HG02623 (cell line): ENCODE measurements at regions not wholly inside any gene's neighbourhood (a gene's known extent, or its start where the extent isn't known, plus 50 kb on each side); places are given as distances from the start of the nearest gene placed in this dataset.

Source experiments
- ATAC-seq: cut with Tn5 transposase; IDR thresholded peaks from one replicate; pipeline ENCODE4 v1.9.1; 2021; ENCODE audit warnings: moderate library complexity; ENCODE audit not compliant: unreplicated experiment

DNA sequence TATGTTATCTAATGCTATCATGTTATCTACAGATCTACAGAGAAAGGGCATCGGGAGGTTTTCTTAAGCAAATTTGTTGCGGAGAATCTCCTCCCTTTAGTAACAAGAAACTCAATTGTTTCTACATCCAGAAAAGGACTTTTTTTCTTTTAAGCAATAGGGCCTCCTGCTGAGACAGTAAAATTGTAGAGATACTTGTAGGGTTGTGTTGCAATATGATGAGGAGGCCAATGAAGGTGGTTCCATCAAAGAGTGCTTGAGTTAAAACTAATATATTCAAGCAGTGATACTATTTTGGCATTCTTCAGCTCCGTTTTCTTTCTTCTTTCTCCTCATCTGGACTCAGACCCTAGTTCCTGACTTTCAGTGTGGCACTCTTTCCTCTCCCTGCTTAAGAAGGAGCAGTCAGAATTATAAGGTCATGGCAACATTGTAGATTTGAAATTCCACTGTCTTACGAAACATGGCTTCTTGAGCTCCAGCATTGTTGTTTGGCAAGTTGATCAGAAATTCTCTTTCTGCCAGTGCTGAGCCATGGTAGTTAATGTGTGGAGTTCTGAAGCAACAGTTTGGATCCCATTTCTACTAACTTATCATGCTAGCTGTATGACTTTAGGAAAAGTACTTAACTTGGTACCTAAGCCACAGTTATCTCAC is 202.0 kb upstream of the SLC14A2 start:
- no peak for ATAC-seq

DNA sequence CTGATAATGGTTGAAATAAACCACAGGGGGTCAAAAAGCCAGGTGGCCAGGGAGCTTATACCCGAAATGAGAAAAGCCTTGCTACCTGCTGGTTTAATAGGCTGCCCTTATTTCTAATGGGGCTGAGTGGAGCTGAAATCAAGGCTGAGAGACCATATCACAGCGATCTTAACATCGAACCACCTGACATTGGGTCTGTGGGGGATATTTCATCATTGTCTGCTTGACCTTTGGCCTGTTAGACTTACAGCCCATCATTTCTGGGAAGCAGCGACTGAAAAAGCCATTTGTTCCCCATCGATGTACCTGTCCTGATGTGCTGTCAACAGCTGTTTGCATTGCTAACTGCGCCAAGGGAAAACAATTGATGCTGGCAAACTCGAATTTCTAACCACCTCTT is 199.7 kb upstream of the SLC14A2 start:
- ATAC-seq, result no peak

DNA sequence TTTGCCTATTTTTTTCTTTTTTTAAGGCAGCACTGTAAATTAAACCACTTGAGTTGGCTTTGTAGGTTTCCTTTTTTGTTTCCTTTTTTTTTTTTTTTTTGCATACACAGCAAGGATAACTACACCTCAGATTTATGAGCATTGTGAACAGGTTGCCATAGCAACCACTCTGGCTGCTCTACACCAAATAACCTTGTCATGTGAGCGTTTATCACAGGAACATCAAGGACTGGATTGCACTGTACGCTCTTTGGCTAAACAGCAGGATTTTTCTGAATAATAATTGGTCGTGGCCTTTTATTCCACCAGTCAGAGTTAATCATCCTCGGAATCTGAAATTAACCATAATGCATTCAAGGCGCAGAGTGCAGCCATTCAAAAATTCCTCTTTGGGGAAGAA is 199.1 kb upstream of the SLC14A2 start:
- no peak for ATAC-seq

DNA sequence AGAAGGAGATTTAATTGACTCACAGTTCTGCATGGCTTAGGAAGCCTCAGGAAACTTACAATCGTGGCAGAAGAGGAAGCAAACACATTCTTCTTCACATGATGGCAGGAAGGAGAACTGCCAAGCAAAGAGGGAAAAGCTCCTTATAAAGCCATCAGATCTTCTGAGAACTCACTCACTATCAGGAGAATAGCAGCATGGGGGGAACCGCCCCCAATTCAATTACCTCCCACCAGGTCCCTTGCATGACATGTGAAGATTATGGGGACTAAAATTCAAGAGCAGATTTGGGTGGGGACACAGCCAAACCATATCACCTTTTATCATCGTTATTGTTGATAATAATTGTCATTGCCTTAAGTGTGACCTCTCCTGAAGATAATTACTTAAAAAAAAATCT is 197.9 kb upstream of the SLC14A2 start:
- no peak for ATAC-seq

DNA sequence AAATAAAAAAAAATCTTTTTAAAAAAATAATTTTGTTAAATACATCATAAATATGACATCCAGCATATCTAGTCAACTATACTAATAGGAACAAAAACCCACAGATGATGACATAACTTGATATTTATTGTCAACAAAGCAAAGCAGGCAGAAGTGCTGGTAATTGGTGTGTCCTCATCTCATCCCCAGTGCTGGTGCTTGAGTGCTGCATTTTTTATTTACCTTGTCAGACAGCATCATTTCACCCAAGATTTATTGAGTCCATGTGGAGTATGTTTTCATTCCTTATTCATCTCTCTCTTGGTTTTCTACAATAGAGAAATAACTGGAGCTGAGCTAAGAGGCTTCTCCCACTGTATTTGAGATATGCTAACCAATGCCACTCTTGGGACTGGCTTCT is 191.6 kb upstream of the SLC14A2 start:
- ATAC-seq, result no peak

DNA sequence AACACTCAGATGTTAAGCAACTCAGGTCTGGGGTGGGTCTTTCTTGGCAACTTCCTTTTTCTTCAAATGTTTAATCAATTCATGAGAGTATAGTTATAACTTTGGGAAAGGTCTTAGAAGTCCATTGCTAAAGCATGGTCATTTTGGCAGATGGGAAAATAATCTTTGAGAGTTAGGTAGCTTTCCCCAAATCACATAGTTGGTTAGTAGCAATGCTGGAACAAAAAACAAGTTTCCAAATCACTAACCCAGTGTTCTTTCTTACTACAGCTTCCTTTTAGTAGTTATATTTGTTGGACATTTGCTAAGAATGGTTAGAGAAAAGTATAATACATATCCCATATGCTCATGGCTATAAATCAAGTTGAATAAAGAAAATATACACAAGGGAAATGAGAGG is 185.2 kb upstream of the SLC14A2 start:
- ATAC-seq, result no peak

DNA sequence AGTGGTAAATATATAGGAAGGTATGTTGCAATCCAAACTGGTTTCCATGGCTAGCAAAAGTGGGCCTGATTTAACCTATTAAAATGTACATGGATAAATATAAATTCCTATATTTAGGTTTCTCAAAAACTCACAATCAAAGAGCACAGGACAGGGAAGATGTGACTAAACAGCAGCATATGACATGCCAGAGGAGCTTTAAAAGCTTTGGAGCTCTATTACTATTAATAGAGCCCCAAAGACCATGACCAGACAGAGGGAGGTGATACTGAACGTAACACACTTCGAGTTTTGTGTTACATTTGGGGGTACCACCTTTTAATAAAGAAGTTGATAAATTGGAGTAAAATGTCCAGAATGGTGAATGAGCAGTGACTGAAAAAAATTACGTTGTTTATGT is 179.5 kb upstream of the SLC14A2 start:
- ATAC-seq, result no peak

DNA sequence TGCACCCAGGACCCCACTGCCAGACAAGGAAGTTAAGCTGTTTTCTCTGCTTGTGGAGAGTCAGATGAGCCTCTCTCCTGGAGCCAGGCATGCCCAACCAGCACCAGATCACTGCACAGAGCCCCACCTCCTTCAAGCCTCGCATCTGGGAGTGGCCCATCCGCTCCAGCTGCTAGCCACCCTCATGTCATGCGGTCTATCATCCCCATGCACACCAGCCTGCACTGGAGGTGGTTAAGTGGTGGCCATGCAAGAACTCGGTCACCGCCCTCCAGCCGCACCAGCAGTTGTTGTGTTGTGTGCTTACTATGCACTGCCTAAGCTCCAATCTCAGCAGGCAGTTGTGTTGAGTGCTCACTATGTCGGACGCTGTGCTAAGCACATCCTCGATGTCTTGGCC is 177.9 kb upstream of the SLC14A2 start:
- no peak for ATAC-seq

DNA sequence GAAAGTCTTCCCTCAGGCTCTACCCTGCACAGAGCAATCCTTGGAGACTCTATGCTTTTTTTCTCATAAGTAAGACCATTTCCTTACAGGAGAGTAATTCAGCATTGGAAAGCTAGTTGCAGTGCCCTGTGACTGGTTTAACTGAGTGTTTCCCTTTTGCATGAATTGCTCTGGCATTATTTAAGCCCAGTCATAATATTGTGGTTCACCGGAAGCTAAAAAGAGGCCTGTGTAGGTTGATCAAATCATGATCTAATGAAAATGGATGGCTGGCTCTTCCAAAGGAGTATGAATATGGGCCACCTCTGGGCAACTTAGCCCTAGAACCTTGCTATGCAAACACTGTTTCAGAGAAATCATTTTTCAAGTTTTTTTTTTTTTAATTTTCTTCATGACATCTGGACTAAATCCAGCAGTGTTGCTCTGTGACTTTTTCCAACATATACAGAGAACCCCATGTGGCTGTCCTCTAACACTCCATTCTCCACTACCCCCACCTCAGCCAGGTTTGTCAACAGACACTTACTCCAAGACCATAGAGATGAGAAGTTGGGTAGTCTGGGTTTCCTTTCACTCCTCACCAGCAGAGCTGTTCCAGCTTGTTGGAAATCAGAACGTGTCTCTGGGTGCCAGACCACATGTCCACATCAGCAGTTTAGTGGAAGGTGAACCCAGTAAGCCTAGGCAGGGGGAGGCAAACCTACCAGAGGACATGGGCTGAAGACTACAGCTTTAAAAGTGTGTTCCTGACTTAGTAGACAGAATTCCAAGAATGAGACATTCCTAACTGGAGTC is 175.2 kb upstream of the SLC14A2 start:
- no peak for ATAC-seq

DNA sequence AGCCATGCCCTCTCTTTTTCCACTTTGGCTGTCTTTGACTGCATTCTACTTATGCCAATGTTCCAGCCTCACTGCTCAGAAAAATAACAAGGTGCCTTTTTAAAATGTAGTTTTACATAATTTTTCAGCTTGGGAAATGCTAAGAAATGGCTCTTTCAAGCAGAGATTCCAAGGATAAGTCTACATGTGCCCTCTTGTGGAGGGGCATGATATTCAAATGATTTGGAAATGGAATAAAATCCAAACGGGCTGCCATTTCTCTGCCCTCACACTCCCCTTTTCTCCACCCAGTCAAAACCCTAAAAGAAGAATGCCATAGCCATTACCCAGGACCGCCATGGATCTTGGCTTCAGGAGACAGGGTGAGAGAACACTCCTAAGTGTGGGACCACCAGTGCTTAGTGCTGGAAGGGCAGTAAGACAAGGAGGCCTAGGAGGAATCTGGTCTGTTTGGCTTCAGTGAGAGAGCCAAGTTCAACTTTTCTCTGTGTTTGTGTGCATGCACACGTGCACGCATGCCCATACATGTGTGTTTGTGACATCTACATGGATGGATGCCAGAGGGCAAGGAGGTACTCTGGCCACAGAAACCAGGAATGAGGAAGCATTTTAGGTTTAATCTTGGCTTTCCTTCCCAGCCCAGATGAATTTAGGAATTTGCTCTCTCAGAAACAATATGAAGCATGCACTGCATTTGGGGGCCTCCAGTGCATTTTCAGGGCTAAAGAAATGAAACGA is 174.0 kb upstream of the SLC14A2 start:
- ATAC-seq, result no peak

DNA sequence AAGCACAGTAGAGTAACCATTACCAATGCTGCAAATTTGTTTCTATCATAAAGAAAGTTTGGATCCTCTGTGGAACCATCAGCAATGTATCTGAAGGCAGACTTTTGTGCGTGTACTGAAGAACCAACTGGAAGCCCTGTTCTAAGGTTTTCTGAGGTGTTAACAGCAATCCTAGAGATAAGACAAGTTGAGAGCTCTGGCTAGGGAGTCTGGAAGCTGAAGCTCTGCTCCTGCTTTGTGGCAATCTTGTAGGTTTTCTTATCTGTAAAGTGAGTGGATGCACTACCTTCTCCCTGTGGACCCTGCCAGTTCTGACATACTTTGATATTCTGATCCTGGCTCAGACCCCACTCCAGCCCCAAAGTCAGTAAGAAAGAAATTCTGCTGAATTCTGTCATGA is 171.2 kb upstream of the SLC14A2 start:
- no peak for ATAC-seq

DNA sequence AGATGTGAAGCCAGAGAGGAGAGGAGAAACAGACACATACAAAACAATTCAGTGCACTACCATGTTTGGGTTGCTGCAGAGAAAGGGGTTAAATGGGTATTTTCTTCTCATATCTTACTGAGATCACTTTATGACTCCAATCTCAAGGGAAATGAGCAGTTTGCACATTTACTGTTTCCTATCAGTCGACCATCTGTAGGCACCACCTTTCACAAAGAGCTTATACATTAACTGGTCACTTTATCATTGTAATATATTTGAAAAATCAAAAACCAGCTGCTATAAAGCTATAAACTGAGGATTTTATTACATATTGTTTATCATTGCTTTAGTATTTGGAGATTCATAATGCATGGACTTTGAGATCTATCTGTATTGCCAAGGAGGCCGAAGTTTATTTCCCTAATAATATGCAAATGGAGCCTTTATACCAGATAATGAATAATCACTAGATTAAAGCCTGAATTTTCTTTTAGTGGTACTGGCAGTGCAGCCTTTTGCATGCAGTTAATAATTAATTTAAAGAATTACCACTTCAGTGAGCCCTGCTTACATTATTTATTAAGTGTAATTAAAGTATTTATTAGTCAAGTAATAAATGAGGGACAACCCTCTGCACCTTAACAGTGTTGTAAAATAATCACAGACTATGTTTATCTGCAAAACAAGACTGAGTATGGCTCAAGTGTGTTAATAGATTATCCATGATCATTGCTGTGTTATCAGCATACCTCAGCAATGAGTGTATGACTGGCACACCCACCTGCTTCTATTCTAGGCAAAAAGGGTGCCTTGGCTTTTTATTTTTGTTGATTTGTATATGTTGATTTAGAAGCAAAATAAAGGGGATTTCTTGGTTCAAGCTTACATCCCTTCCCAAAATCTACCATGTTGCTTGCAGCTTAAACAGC is 167.7 kb upstream of the SLC14A2 start:
- no peak for ATAC-seq

DNA sequence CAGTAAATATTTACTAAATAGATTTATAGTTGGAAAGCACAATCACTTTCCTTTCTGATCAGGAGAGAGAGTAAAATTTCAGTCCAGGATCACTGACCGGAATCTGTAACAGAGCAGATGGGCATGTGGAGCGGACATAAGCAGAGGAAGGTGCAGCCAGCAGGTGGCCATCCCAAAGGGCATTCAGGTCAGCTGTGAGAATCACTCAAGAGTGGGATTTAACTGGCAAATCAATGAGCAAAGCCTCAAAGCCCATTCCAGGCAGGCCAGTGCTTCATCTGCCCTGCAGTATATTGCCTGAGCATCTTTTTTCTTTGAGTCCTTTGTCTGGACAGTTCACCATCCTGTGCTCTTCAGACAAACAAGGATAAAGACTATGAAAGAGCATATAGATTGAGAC is 166.4 kb upstream of the SLC14A2 start:
- ATAC-seq, result no peak

DNA sequence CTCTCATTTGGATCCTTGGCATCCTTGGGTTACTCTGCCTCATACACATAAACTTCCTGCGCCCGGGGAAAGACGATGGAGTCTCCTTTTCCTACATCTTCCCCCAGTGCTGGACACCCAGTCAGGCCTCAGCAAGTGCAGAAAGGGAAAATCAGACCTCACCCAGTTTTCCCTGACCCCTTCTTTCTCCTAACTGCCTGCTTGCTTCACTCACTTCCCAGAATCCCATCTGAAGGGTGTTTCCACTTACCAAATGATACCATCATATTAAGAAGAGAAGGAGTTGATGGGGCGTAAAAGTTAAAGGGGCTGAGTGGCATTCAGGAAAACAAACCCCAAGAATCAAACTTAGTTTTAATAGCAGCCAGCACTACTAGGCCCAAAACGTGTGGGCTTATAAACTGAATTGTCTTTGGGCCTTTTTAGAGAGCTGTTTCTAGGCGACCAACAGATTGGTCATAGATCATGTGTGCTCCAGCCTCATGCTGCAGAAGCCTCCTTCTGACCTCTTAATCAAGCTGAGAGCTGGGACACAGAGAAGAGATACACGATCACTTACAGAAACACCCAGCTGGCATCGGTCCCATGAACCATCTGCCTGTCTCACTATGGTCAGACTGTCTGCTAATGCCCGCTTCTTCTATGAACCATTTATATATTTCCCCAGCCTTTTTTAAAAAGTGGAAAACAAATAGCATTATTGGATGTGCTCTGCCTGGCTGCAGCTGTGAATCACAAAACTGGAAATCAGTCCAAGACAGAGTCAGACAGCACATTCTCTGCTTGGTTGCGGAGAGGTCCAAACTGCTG is 165.7 kb upstream of the SLC14A2 start:
- no peak for ATAC-seq

DNA sequence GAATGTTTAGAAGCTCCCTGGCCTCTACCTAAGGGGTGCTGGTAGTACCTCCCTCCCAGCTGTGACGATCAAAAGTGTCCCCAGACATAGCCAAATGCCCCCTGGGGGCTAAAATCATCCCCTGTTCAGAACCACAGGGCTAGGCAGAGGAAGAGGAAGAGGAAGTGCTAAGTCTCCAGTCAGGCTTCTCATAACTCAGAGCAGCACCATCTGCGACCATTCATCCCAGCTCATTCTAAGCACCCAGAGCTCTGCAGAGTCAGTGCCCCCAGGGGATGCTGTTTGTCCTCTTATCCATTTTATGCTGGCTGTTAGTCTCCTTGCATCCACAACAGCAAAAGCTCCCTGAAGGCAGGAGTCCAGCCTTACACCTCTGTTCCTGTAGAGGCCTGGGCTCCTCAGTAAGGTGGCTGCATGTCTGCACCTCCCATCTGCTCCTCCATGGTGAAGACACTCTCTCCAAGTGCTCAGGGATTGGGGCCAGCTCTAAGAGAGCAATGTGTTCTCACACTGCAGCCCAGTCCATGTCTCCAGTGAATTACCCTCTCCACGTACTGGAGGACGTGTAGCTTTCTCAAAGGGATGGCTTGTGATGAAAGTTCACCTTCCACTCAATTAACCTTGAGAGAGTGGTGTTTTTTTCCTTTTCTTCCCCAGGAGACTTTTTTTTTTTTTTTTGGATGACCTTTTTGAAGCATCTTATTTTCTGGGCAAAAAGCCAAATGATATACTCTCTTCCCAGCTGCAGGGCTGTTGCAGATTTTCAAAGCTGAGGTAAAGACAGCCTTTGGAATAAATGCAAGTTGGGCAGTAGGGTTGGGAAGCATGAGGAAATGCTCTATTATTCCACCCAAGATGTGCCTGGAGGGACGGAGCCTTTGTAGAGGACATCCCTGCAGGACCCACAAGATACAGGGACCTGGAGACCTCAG is 158.9 kb upstream of the SLC14A2 start:
- no peak for ATAC-seq

DNA sequence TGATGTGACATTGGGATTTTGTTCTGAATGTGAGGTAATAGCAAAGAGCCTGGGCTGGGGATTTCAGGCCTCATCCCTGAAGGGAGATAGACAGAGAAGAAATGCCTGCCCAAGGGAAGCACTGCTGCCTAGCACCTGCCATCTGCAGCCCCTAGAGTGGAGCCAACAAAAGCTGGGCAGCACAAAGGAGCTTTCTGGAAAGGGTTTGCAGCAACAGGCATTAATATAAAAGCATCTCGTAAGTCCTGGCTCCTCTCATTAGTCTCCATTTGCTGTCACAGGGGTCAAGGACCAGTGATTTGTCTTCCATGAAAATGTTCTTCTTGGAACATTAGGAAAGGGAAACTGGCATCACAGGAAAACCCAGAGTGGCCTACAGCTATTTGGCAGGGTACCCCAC is 157.2 kb upstream of the SLC14A2 start:
- no peak for ATAC-seq

DNA sequence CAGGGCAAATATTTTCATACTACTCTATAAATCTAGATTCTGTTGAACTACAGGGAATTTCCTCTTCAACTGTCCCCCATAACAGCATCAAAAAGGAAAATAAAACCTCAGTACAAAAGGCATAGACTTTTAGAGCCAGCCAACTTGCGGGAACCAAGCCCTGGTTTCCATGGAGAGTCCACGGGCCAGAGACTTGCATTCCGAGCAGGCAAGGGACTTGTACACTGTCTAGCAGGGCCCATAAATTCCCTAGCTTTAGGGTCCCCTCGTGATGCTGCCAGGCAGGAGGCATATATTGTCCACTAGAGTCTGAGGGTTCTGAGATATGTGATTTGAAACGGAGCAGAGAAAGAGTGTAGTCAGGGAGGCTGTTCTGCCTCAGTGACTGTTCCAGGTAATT is 153.1 kb upstream of the SLC14A2 start:
- no peak for ATAC-seq

DNA sequence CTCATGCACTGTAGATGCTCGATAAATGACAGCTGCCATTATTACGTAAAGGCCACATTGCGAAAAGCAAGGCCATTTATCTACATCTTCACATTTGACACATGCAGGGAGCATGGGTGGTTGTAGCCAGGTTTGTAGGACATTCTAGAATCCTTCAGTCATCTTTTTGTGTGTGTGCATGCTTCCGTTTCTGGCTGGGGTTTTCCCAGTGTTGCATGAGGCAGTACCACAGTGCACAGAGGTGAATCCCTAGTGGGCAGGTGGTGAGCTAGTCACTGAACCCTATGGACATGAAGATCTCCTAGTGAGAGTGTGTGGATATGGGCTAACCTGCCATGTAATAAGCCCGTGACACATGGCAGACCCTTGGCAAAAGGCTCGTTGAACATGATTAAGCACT is 151.8 kb upstream of the SLC14A2 start:
- ATAC-seq, result no peak

DNA sequence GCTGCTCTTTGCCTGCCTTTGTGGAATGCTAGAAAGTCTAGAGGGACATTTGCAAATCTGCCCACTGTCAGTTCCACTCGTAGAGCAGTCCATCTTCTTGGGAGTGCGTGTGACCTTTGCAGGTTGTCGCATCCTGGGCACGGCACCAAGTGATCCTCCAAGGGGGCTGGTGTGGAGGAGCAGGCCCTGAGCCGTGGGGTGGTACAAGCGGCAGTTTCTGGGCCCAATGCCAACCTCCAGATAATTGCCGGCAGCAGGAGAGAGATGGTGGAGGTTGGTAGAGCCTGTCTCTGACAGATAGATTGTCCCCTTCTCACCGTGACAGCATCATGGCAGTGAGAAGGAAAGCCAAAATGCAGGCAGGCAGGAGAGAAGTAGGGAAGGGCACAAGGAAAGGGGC is 150.7 kb upstream of the SLC14A2 start:
- ATAC-seq, result no peak
